Omental fat pad (tissue), 3 donors: ENCODE measurements at regions not wholly inside any gene's neighbourhood (a gene's known extent, or its start where the extent isn't known, plus 50 kb on each side); places are given as distances from the start of the nearest gene placed in this dataset.

Source experiments
- ATAC-seq: fragments of 150-250 bp; one replicate; pipeline ENCODE4 v1.9.1; 2016; ENCODE audit warnings: mild to moderate bottlenecking, moderate library complexity; ENCODE audit not compliant: low FRiP score
- DNase-seq: peaks from one replicate; pipeline ENCODE4 v3.0.0-alpha.2; 2019; ENCODE audit warnings: low spot score
- CTCF ChIP-seq, 3 donors: fragments of 450-650 bp; IDR thresholded peaks; one replicate each; pipeline ENCODE4 v1.5.1; 2016 to 2017; ENCODE audit warnings: antibody characterized with exemption in 3 of 3, mild to moderate bottlenecking in 3 of 3, moderate library complexity in 2 of 3

- ATAC-seq (no peak), DNase-seq (no peak)
- no peak for TF ChIP-seq CTCF (IDR thresholded peaks at IDR 0.05)
Measured at GRCh38 chr1:81446000-81446669, 354.6 kb upstream of the ADGRL2 start.

GRCh38 chr1:81443288-81443687 lies 357.4 kb upstream of the ADGRL2 start:
- ATAC-seq (no peak), DNase-seq (no peak)
- TF ChIP-seq CTCF (IDR thresholded peaks at IDR 0.05) = no peak

GRCh38 chr1:81439046-81439823 lies 361.5 kb upstream of the ADGRL2 start:
- ATAC-seq = no peak
- DNase-seq = no peak
- TF ChIP-seq CTCF (IDR thresholded peaks at IDR 0.05) = no peak

- no peak for ATAC-seq
- no peak for DNase-seq
- no peak for TF ChIP-seq CTCF (IDR thresholded peaks at IDR 0.05)
Measured at GRCh38 chr1:81437649-81438048, 363.1 kb upstream of the ADGRL2 start.

- DNase-seq = no peak
- no peak for TF ChIP-seq CTCF (IDR thresholded peaks at IDR 0.05)
- no peak for ATAC-seq
Measured at GRCh38 chr1:81437213-81437612, 363.5 kb upstream of the ADGRL2 start.

GRCh38 chr1:81435175-81435574 lies 365.6 kb upstream of the ADGRL2 start:
- ATAC-seq (no peak), DNase-seq (no peak)
- no peak for TF ChIP-seq CTCF (IDR thresholded peaks at IDR 0.05)

- no peak for TF ChIP-seq CTCF (IDR thresholded peaks at IDR 0.05)
- ATAC-seq (no peak), DNase-seq (no peak)
Measured at GRCh38 chr1:81433676-81434075, 367.1 kb upstream of the ADGRL2 start.
